Loucy (cell line): ENCODE measurements at regions not wholly inside any gene's neighbourhood (a gene's known extent, or its start where the extent isn't known, plus 50 kb on each side); places are given as distances from the start of the nearest gene placed in this dataset.

ENCODE experiments used
- EZH2phosphoT487 ChIP-seq: fragments of 200-600 bp; IDR thresholded peaks from 2 replicates; pipeline ENCODE4 v1.6.1; 2018; ENCODE audit warnings: antibody characterized with exemption, mild to moderate bottlenecking, moderate library complexity, borderline replicate concordance
- TF ChIP-seq, protein P1 (sequence below): fragments of 200-600 bp; sonication (generic); conservative IDR thresholded peaks from 2 replicates; pipeline ENCODE4 v1.5.1; 2014; ENCODE audit warnings: mild to moderate bottlenecking, antibody characterized with exemption, low read length

DNA sequence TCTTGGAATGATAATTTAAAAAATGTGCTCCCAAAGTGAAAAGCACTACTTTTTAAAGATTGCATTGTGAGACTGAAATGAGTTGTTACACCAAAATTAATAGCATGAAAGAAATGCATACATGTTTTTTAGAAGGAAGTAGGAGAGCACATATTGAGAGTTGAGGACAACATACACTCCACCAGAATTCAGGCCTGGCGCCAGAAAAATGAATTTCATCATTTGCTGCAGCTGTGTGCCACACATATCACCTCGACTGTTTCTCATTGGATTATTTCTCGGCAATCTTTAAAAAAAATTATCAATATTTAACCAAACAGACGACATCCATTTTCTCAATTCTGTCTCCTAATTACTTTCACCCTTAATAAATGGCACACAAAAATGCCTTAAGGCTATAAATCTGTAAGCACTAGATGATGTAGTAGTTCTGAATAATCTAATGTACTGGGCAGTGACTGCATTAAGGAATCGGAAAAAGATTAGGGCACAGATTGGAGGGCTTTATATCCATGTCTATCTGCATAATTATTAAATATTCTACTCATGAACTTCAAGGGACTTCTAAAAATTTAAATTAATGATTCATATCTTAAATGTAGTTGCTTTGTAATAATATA lies 590.4 kb downstream of the NXPH1 start:
- TF ChIP-seq, protein P1, sequence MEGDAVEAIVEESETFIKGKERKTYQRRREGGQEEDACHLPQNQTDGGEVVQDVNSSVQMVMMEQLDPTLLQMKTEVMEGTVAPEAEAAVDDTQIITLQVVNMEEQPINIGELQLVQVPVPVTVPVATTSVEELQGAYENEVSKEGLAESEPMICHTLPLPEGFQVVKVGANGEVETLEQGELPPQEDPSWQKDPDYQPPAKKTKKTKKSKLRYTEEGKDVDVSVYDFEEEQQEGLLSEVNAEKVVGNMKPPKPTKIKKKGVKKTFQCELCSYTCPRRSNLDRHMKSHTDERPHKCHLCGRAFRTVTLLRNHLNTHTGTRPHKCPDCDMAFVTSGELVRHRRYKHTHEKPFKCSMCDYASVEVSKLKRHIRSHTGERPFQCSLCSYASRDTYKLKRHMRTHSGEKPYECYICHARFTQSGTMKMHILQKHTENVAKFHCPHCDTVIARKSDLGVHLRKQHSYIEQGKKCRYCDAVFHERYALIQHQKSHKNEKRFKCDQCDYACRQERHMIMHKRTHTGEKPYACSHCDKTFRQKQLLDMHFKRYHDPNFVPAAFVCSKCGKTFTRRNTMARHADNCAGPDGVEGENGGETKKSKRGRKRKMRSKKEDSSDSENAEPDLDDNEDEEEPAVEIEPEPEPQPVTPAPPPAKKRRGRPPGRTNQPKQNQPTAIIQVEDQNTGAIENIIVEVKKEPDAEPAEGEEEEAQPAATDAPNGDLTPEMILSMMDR = no peak
- no peak for TF ChIP-seq EZH2phosphoT487
